ENCODE measurements at regions not wholly inside any gene's neighbourhood (a gene's known extent, or its start where the extent isn't known, plus 50 kb on each side); places are given as distances from the start of the nearest gene placed in this dataset.

GRCh38 chr2:104474716-104475115 is 379.2 kb upstream of the POU3F3 start:
- no peak overlapping the region for H3K4me3 ChIP-seq
- no peak for DNase-seq
- intact Hi-C loops (cut with DNase I): no loop called here
- 62 to 72% (median 68%) methylated on average over 6 of the region's 6 CpGs for WGBS, 4 donors
- no peaks in the 10 kb centered on the region for H3K9me3 ChIP-seq (replicated peaks in 1 of 3)
- H3K4me1 ChIP-seq (replicated peaks in 1 of 2): no peaks in the 10 kb centered on the region
- no peak overlapping the region for H3K27ac ChIP-seq
- no peaks in the 10 kb centered on the region for H3K27me3 ChIP-seq
- no peaks in the 10 kb centered on the region for H3K36me3 ChIP-seq (replicated peaks in 1 of 2)
- TF ChIP-seq CTCF (IDR thresholded peaks at IDR 0.05) (no peak), POLR2A (IDR thresholded peaks at IDR 0.05) (no peak)

- no peak for DNase-seq
- intact Hi-C loops (cut with DNase I): no loop called here
- Histone ChIP-seq H3K4me1 (replicated peaks in 1 of 2) (no peaks in the 10 kb centered on the region), H3K36me3 (replicated peaks in 1 of 2) (no peaks in the 10 kb centered on the region), H3K27me3 (no peaks in the 10 kb centered on the region), H3K27ac (no peak overlapping the region), H3K4me3 (no peak overlapping the region), H3K9me3 (replicated peaks in 1 of 3) (no peaks in the 10 kb centered on the region)
- TF ChIP-seq POLR2A (IDR thresholded peaks at IDR 0.05): no peak
- no peak for TF ChIP-seq CTCF (IDR thresholded peaks at IDR 0.05)
- WGBS, 4 donors: 58 to 62% (median 58%) methylated on average over 3 of the region's 3 CpGs
Observed at GRCh38 chr2:104476075-104476474, 377.8 kb upstream of the POU3F3 start.

- no peaks in the 10 kb centered on the region for H3K9me3 ChIP-seq (replicated peaks in 1 of 3)
- H3K4me1 ChIP-seq (replicated peaks in 1 of 2): no peaks in the 10 kb centered on the region
- no peak for DNase-seq
- H3K4me3 ChIP-seq: no peak overlapping the region
- H3K27ac ChIP-seq: no peak overlapping the region
- intact Hi-C loops (cut with DNase I): no loop called here
- TF ChIP-seq POLR2A (IDR thresholded peaks at IDR 0.05) (no peak), CTCF (IDR thresholded peaks at IDR 0.05) (no peak)
- 75 to 82% (median 77%) methylated on average over 4 of the region's 4 CpGs for WGBS, 4 donors
- no peaks in the 10 kb centered on the region for H3K27me3 ChIP-seq
- no peaks in the 10 kb centered on the region for H3K36me3 ChIP-seq (replicated peaks in 1 of 2)
Observed at GRCh38 chr2:104476563-104476988, 377.3 kb upstream of the POU3F3 start.

- Histone ChIP-seq H3K27ac (no peak overlapping the region), H3K4me3 (no peak overlapping the region), H3K9me3 (replicated peaks in 1 of 3) (no peaks in the 10 kb centered on the region), H3K4me1 (replicated peaks in 1 of 2) (no peaks in the 10 kb centered on the region), H3K36me3 (replicated peaks in 1 of 2) (no peaks in the 10 kb centered on the region), H3K27me3 (no peaks in the 10 kb centered on the region)
- intact Hi-C loops (cut with DNase I): no loop called here
- no peak for DNase-seq
- 74 to 80% (median 79%) methylated on average over 6 of the region's 6 CpGs for WGBS, 4 donors
- TF ChIP-seq CTCF (IDR thresholded peaks at IDR 0.05) (no peak), POLR2A (IDR thresholded peaks at IDR 0.05) (no peak)
Observed at GRCh38 chr2:104481341-104481740, 372.6 kb upstream of the POU3F3 start.
